HG02571 (cell line): ENCODE measurements at regions not wholly inside any gene's neighbourhood (a gene's known extent, or its start where the extent isn't known, plus 50 kb on each side); places are given as distances from the start of the nearest gene placed in this dataset.
"Not testable (repeated sequence)": the region's sequence is repeated elsewhere in the genome, so short reads cannot be mapped to it uniquely, and the experiment has no call there.

Experiments
- ATAC-seq: cut with Tn5 transposase; IDR thresholded peaks from one replicate; pipeline ENCODE4 v1.9.1; 2021; ENCODE audit warnings: mild to moderate bottlenecking, moderate library complexity; ENCODE audit not compliant: unreplicated experiment

GRCh38 chr13:18322821-18323220 is 858.8 kb downstream of the TUBA3C start:
- ATAC-seq, result not testable (repeated sequence)

DNA sequence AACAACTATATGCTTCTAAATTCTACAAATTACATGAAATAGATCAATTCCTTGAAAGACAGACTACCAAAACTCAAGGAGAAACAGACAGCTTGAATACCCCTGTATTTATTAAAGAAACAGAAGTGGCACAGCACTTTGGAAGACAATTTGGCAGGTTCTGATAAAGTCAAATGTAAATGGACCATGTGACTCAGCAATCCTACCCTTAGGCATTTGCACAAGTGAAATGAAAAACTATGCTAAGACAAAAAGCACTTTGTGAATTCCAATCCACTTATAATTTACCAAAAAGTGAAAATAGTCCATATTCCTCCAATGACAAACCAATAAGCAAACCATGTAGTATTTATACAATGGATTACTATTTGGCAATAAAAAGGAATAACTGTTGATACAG is 862.0 kb downstream of the TUBA3C start:
- not testable (repeated sequence) for ATAC-seq

- not testable (repeated sequence) for ATAC-seq
These were observed 878.3 kb downstream of the TUBA3C start for GRCh38 chr13:18303240-18303813.

- not testable (repeated sequence) for ATAC-seq
These were observed 880.7 kb downstream of the TUBA3C start for GRCh38 chr13:18300968-18301367.

DNA sequence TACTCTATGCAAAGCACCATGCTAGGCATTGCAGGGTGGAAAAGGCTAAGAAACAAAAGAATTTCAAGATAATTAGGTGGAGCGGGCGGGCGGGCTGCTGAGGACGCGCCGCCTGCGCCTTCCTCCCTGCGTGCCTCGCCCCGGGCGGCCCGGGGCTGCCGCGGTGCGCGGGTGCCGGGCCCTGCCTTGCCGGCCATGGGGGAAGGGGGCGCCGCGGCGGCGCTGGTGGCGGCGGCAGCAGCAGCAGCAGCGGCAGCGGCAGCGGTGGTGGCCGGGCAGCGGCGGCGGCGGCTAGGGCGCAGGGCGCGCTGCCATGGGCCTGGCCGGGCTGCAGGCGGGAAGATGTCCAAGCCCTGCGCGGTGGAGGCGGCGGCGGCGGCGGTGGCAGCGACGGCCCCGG is 884.3 kb downstream of the TUBA3C start:
- ATAC-seq, result not testable (repeated sequence)

DNA sequence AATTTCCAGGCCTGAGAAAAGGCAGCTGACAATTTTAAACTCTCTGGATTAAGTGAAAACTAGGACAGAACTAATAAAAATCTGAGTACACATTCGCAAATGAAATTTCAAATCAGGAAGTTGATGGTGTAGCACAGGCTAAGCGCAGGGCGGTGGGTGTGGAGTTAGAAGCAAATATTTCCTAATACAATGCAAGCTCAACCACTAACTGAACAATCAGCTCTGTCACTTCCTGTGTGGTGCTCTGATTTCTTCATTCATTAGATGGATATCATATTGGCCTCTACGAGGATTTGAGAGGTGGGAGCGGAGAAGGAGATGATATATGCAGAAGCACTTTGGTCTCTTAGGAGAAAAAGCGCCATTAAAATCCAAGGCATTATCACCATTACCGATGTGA is 885.0 kb downstream of the TUBA3C start:
- not testable (repeated sequence) for ATAC-seq

- not testable (repeated sequence) for ATAC-seq
These were observed 887.3 kb downstream of the TUBA3C start for GRCh38 chr13:18294311-18294710.

- not testable (repeated sequence) for ATAC-seq
These were observed 894.8 kb downstream of the TUBA3C start for GRCh38 chr13:18286848-18287247.

DNA sequence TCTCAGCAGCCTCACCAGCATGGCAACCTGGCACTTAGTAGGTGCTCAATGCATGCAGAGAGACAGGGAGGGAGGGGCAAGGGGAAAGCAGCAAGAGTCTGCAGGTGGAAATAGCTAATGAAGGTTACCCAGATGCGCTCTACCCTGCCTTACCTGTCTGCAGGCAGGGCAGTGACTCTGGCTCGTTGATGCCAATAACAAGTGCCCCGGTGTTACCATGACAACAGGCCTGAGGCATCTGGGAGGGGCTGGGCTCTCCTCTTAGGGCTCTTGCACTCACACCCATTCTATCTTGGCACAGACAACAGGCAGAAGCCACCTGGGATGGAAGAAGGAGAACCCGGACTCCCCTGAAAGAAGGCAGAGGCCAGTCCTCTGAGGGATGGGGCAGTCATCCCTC is 896.0 kb downstream of the TUBA3C start:
- ATAC-seq, result not testable (repeated sequence)

DNA sequence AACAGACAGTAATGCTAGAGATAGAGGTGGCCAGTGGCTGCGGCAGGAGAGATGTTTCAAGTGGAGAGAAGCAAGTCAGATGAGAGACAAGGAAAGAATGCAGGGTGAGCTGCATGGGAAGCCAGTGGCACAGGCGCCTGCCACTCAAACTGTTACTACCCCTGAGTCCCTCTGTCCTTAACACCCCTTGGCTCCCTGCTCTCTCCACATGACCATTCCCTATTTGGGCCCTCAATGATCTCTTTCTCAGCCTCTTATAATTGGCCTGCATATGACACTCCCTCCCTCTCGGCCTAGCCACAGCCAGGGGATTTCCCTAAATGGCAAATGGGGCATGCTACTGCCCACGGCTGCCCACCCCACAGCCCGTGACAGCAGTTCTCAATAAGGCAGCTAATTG is 897.6 kb downstream of the TUBA3C start:
- ATAC-seq, result not testable (repeated sequence)

DNA sequence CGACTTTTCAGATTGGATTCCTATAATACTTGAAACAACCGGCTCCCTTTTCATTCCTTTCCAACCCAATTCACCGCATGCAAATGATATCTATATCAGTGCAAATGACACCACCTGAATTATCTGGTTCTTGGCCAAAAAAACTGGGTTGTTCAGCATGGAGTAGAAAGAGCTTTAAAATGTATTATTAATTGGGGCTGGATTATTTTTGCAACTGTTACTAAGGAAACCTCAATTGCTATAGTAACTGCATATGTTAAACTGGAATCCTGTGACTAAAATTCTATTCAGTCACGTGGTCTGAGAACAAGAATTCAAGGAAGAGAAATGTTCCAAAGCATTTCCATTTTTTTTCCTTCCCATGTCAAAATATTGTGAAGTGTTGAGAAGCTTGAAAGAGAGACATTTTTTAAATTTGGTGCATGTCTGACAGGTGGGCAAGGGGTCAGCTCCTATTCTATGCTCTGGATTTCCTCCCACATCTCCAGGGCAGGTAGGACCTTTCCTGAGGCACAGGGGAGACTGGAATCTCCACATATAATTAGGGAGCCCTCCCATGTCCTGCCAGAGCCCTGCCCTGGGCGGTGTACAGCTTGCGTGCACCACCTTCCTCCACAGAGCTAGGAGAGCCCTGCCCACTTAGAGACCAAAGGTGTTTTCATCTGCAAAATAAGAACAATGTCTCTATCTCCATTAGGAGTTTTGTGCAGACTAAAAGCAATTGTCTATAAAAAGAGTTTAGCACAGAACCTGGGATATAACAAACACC is 899.6 kb downstream of the TUBA3C start:
- ATAC-seq, result not testable (repeated sequence)

DNA sequence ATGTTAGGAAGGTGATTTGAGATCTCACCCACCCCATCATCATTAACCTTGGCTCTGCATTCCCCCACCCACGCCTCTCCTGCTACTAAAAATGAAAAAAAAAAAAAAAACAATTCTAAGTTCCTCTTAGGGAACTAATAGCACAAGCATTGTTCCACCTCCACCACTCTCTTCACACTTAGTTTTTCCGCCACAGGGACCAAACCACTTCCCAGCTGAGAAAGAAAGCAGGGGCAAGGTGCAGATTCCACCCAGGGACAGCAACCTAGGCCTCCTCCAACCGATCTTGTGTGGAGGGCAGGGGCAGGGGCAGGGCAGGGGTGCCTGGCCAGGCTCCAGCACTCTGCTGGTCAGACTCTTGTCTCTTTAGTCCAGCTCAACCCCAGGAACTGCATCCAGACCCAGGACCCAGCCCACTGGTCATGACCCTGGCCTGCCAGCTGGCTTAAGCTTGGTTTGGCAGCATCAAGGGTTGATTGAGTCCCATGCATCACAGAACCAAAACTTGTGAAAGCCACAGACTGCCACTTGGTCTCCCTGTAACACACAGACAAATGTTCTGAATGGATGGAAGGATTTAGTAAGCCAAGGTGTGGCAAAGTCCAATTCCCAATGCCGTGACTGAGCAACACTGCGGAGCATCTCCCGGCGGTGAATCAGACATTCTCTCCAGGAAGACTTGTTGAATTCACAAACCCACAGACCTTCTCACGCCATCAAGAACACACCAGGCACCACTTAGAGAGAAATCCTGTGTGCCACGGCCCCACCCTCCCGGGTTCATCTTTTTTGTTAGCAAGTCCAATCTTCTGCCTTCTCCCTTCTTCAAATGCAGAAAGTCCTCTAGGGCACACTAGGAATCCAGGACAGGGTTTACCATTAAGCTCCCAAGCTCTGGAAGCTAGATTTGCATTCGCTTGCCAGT is 900.5 kb downstream of the TUBA3C start:
- not testable (repeated sequence) for ATAC-seq

DNA sequence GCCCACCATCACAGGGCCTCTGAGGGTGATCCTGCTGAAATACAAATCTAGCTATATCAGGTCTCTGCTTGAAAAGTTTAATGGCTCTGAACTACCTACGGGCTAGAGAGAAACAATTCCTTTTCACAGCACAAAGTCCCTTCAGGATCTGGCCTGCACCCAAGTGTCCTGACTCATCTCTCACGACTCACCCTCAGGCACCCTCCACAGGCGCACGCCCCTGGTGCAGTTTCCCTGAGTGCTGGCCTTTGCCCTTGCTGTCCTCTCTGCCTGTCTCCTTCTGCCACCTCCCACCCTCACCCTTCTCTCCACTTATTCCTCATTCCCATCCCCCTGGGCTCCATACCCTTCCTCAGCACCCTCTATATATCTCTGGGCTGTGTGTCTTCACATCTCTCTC is 901.7 kb downstream of the TUBA3C start:
- not testable (repeated sequence) for ATAC-seq

GRCh38 chr13:18277372-18277771 is 904.3 kb downstream of the TUBA3C start:
- ATAC-seq, result not testable (repeated sequence)

DNA sequence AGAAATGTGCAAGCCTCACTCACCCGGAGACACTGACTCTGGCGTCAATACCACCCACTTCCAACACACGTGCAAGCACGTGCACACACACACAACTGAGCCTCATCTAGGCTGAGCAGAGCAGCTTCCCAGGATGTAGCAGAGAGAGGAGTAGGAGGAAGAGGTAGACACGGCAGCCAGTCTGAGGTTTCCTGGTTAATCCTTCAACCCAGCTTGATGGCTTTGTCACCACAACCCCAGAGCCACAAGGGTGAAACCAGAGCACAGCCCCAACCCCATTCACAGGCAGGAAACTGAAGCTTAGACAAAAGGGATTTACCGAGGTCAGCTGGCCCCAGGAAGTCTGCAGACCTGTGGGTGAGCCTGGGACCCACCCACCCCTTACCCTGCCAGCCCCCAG is 905.3 kb downstream of the TUBA3C start:
- ATAC-seq, result not testable (repeated sequence)

DNA sequence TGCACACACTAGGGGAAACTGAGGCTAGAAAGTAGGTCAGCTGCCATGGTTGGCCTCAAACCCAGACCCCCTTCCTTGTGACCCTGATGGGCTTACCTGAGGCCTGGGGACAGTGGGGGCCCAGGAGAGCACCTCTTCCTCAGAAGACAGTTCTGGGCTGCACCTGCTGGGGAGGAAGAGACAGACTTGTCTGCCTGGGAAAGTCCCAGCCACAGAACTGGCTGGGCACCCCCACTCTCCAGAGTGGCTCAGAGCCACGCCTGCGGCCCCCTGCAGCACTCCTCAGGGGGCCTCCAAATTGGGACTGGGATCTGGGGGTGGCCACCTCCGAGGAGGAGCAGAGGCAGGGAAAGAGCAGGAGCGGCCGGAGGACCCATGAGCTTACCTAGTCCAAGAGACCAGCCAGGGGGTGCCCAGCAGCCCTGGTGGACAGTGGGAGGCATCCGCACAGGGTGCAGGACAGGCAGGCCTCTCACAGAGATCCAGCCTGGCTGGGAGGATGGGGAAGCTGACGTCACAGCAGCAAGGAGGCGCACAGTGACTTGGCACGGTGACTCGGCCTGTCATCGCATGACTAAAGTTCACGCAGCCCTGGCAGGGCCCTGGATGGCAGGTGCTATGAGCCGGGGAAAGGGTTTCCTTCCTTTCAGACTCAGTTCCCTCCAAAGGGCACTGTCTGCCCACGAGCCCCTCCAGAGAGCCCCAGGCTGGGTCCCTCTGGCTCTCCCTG is 907.7 kb downstream of the TUBA3C start:
- not testable (repeated sequence) for ATAC-seq

GRCh38 chr13:18258801-18259419 is 922.7 kb downstream of the TUBA3C start:
- ATAC-seq, result not testable (repeated sequence)

- not testable (repeated sequence) for ATAC-seq
These were observed 923.9 kb downstream of the TUBA3C start for GRCh38 chr13:18257686-18258085.

GRCh38 chr13:18252848-18253247 is 928.8 kb downstream of the TUBA3C start:
- not testable (repeated sequence) for ATAC-seq
